Astrocyte (in vitro differentiated cells and primary cell): ENCODE measurements at regions not wholly inside any gene's neighbourhood (a gene's known extent, or its start where the extent isn't known, plus 50 kb on each side); places are given as distances from the start of the nearest gene placed in this dataset.

Source experiments
- CTCF ChIP-seq: IDR thresholded peaks from 2 replicates; pipeline ENCODE4 v1.5.1; 2011; ENCODE audit warnings: low read depth, mild to moderate bottlenecking, inconsistent platforms, low read length, moderate library complexity; ENCODE audit not compliant: insufficient read depth
- EZH2 ChIP-seq: IDR thresholded peaks from 2 replicates; pipeline ENCODE4 v1.6.1; 2012; ENCODE audit warnings: mild to moderate bottlenecking, low read length, inconsistent platforms; ENCODE audit not compliant: insufficient read depth

- TF ChIP-seq CTCF (no peak), EZH2 (no peak)
Measured at GRCh38 chr16:26801628-26802027, 265.1 kb upstream of the C16orf82 start.
